ENCODE measurements at regions not wholly inside any gene's neighbourhood (a gene's known extent, or its start where the extent isn't known, plus 50 kb on each side); places are given as distances from the start of the nearest gene placed in this dataset.
"Not testable (repeated sequence)": the region's sequence is repeated elsewhere in the genome, so short reads cannot be mapped to it uniquely, and the experiment has no call there.

- no peak overlapping the region for H3K27ac ChIP-seq (ENCODE audit: insufficient read depth in 1 of 2, low read depth in 1 of 2, low read length in 2 of 2, poor library complexity in 1 of 2, severe bottlenecking in 2 of 2)
- H3K9me3 ChIP-seq (ENCODE audit: control extremely low read depth in 1 of 5, control insufficient read depth in 4 of 5, insufficient read depth in 2 of 5, low read depth in 1 of 5, low read length in 4 of 5): no peaks in the 10 kb centered on the region
- H3K4me1 ChIP-seq (ENCODE audit: control extremely low read depth in 1 of 4, control insufficient read depth in 4 of 4, insufficient read depth in 4 of 4, low read length in 3 of 4): no peaks in the 10 kb centered on the region
- no peaks in the 10 kb centered on the region for H3K27me3 ChIP-seq (replicated peaks in 2 of 5; ENCODE audit: control insufficient read depth in 4 of 5, insufficient read depth in 5 of 5, low read length in 4 of 5)
- CTCF ChIA-PET: no interaction called here
- no CpG with 5 or more reads among the region's 1 CpG for WGBS (ENCODE audit: insufficient coverage)
- H3K4me3 ChIP-seq (ENCODE audit: control insufficient read depth in 1 of 7, extremely low read depth in 1 of 7, insufficient read depth in 4 of 7, low read depth in 2 of 7, low read length in 6 of 7): no peak overlapping the region
- H3K36me3 ChIP-seq (ENCODE audit: control insufficient read depth in 4 of 4, insufficient read depth in 4 of 4, low read length in 3 of 4): no peaks in the 10 kb centered on the region
- DNase-seq: no peak
- POLR2A ChIA-PET: interaction anchor here (0.6 kb wide), 1 partner anchor 185 kb away, joined by 6 read pairs; no protein-coding TSS in a partner anchor
Measured at GRCh38 chr18:11357678-11358077, 208.3 kb upstream of the PIEZO2 start.

GRCh38 chr18:11344576-11344975 lies 195.2 kb upstream of the PIEZO2 start:
- DNase-seq; H3K4me1 ChIP-seq (ENCODE audit: control extremely low read depth in 1 of 4, control insufficient read depth in 4 of 4, insufficient read depth in 4 of 4, low read length in 3 of 4); CTCF ChIA-PET; H3K27me3 ChIP-seq (replicated peaks in 2 of 5; ENCODE audit: control insufficient read depth in 4 of 5, insufficient read depth in 5 of 5, low read length in 4 of 5); H3K4me3 ChIP-seq (ENCODE audit: control insufficient read depth in 1 of 7, extremely low read depth in 1 of 7, insufficient read depth in 4 of 7, low read depth in 2 of 7, low read length in 6 of 7); H3K36me3 ChIP-seq (ENCODE audit: control insufficient read depth in 4 of 4, insufficient read depth in 4 of 4, low read length in 3 of 4); H3K27ac ChIP-seq (ENCODE audit: insufficient read depth in 1 of 2, low read depth in 1 of 2, low read length in 2 of 2, poor library complexity in 1 of 2, severe bottlenecking in 2 of 2); POLR2A ChIA-PET: not testable (repeated sequence)
- peaks cover 4 to 37% (median 9%) of the 10 kb centered on the region in 5 experiments for H3K9me3 ChIP-seq (ENCODE audit: control extremely low read depth in 1 of 5, control insufficient read depth in 4 of 5, insufficient read depth in 2 of 5, low read depth in 1 of 5, low read length in 4 of 5)
- WGBS (ENCODE audit: insufficient coverage): 80% methylated on average over 11 of the region's 18 CpGs

GRCh38 chr18:11343096-11343495 lies 193.7 kb upstream of the PIEZO2 start:
- Histone ChIP-seq H3K27me3 (replicated peaks in 2 of 5; ENCODE audit: control insufficient read depth in 4 of 5, insufficient read depth in 5 of 5, low read length in 4 of 5) (no peaks in the 10 kb centered on the region), H3K27ac (ENCODE audit: insufficient read depth in 1 of 2, low read depth in 1 of 2, low read length in 2 of 2, poor library complexity in 1 of 2, severe bottlenecking in 2 of 2) (no peak overlapping the region), H3K4me1 (ENCODE audit: control extremely low read depth in 1 of 4, control insufficient read depth in 4 of 4, insufficient read depth in 4 of 4, low read length in 3 of 4) (no peaks in the 10 kb centered on the region), H3K4me3 (ENCODE audit: control insufficient read depth in 1 of 7, extremely low read depth in 1 of 7, insufficient read depth in 4 of 7, low read depth in 2 of 7, low read length in 6 of 7) (no peak overlapping the region), H3K36me3 (ENCODE audit: control insufficient read depth in 4 of 4, insufficient read depth in 4 of 4, low read length in 3 of 4) (no peaks in the 10 kb centered on the region), H3K9me3 (ENCODE audit: control extremely low read depth in 1 of 5, control insufficient read depth in 4 of 5, insufficient read depth in 2 of 5, low read depth in 1 of 5, low read length in 4 of 5) (peaks cover 3 to 26% (median 4%) of the 10 kb centered on the region in 5 experiments)
- 97% methylated on average over 4 of the region's 4 CpGs for WGBS (ENCODE audit: insufficient coverage)
- ChIA-PET CTCF (no interaction called here), POLR2A (no interaction called here)
- no peak for DNase-seq

GRCh38 chr18:11342115-11342514 lies 192.7 kb upstream of the PIEZO2 start:
- H3K36me3 ChIP-seq (ENCODE audit: control insufficient read depth in 4 of 4, insufficient read depth in 4 of 4, low read length in 3 of 4); POLR2A ChIA-PET: not testable (repeated sequence)
- WGBS (ENCODE audit: insufficient coverage): 72% methylated on average over 4 of the region's 5 CpGs

GRCh38 chr18:11339188-11339775 lies 189.9 kb upstream of the PIEZO2 start:
- H3K4me1 ChIP-seq (ENCODE audit: control extremely low read depth in 1 of 4, control insufficient read depth in 4 of 4, insufficient read depth in 4 of 4, low read length in 3 of 4): no peaks in the 10 kb centered on the region
- no peaks in the 10 kb centered on the region for H3K27me3 ChIP-seq (replicated peaks in 2 of 5; ENCODE audit: control insufficient read depth in 4 of 5, insufficient read depth in 5 of 5, low read length in 4 of 5)
- no peak overlapping the region for H3K27ac ChIP-seq (ENCODE audit: insufficient read depth in 1 of 2, low read depth in 1 of 2, low read length in 2 of 2, poor library complexity in 1 of 2, severe bottlenecking in 2 of 2)
- no peak for DNase-seq
- ChIA-PET POLR2A (interaction anchor here (0.6 kb wide), 1 partner anchor 161 kb away, joined by 4 read pairs; no protein-coding TSS in a partner anchor), CTCF (no interaction called here)
- no peaks in the 10 kb centered on the region for H3K36me3 ChIP-seq (ENCODE audit: control insufficient read depth in 4 of 4, insufficient read depth in 4 of 4, low read length in 3 of 4)
- no peak overlapping the region for H3K4me3 ChIP-seq (ENCODE audit: control insufficient read depth in 1 of 7, extremely low read depth in 1 of 7, insufficient read depth in 4 of 7, low read depth in 2 of 7, low read length in 6 of 7)
- H3K9me3 ChIP-seq (ENCODE audit: control extremely low read depth in 1 of 5, control insufficient read depth in 4 of 5, insufficient read depth in 2 of 5, low read depth in 1 of 5, low read length in 4 of 5): peaks cover 0 to 20% (median 2%) of the 10 kb centered on the region in 5 experiments

More at GRCh38 chr18:11342115-11342514, 192.7 kb upstream of the PIEZO2 start:
- H3K4me3 ChIP-seq (ENCODE audit: control insufficient read depth in 1 of 7, extremely low read depth in 1 of 7, insufficient read depth in 4 of 7, low read depth in 2 of 7, low read length in 6 of 7); H3K4me1 ChIP-seq (ENCODE audit: control extremely low read depth in 1 of 4, control insufficient read depth in 4 of 4, insufficient read depth in 4 of 4, low read length in 3 of 4); CTCF ChIA-PET; H3K27ac ChIP-seq (ENCODE audit: insufficient read depth in 1 of 2, low read depth in 1 of 2, low read length in 2 of 2, poor library complexity in 1 of 2, severe bottlenecking in 2 of 2); H3K27me3 ChIP-seq (replicated peaks in 2 of 5; ENCODE audit: control insufficient read depth in 4 of 5, insufficient read depth in 5 of 5, low read length in 4 of 5); DNase-seq: not testable (repeated sequence)
- H3K9me3 ChIP-seq (ENCODE audit: control extremely low read depth in 1 of 5, control insufficient read depth in 4 of 5, insufficient read depth in 2 of 5, low read depth in 1 of 5, low read length in 4 of 5): peaks cover 2 to 18% (median 4%) of the 10 kb centered on the region in 5 experiments

- POLR2A ChIA-PET: no interaction called here
- CTCF ChIA-PET: no interaction called here
- Histone ChIP-seq H3K4me1 (ENCODE audit: control extremely low read depth in 1 of 4, control insufficient read depth in 4 of 4, insufficient read depth in 4 of 4, low read length in 3 of 4) (no peaks in the 10 kb centered on the region), H3K9me3 (ENCODE audit: control extremely low read depth in 1 of 5, control insufficient read depth in 4 of 5, insufficient read depth in 2 of 5, low read depth in 1 of 5, low read length in 4 of 5) (peaks cover 0 to 10% (median 0%) of the 10 kb centered on the region in 5 experiments), H3K27ac (ENCODE audit: insufficient read depth in 1 of 2, low read depth in 1 of 2, low read length in 2 of 2, poor library complexity in 1 of 2, severe bottlenecking in 2 of 2) (no peak overlapping the region), H3K36me3 (ENCODE audit: control insufficient read depth in 4 of 4, insufficient read depth in 4 of 4, low read length in 3 of 4) (no peaks in the 10 kb centered on the region), H3K27me3 (replicated peaks in 2 of 5; ENCODE audit: control insufficient read depth in 4 of 5, insufficient read depth in 5 of 5, low read length in 4 of 5) (no peaks in the 10 kb centered on the region), H3K4me3 (ENCODE audit: control insufficient read depth in 1 of 7, extremely low read depth in 1 of 7, insufficient read depth in 4 of 7, low read depth in 2 of 7, low read length in 6 of 7) (no peak overlapping the region)
- DNase-seq: no peak
- 92% methylated on average over 1 of the region's 3 CpGs for WGBS (ENCODE audit: insufficient coverage)
Measured at GRCh38 chr18:11336241-11336640, 186.9 kb upstream of the PIEZO2 start.

GRCh38 chr18:11327391-11328009 lies 178.1 kb upstream of the PIEZO2 start:
- Histone ChIP-seq H3K4me3 (ENCODE audit: control insufficient read depth in 1 of 7, extremely low read depth in 1 of 7, insufficient read depth in 4 of 7, low read depth in 2 of 7, low read length in 6 of 7) (no peak overlapping the region), H3K27me3 (replicated peaks in 2 of 5; ENCODE audit: control insufficient read depth in 4 of 5, insufficient read depth in 5 of 5, low read length in 4 of 5) (no peaks in the 10 kb centered on the region), H3K9me3 (ENCODE audit: control extremely low read depth in 1 of 5, control insufficient read depth in 4 of 5, insufficient read depth in 2 of 5, low read depth in 1 of 5, low read length in 4 of 5) (no peaks in the 10 kb centered on the region), H3K27ac (ENCODE audit: insufficient read depth in 1 of 2, low read depth in 1 of 2, low read length in 2 of 2, poor library complexity in 1 of 2, severe bottlenecking in 2 of 2) (no peak overlapping the region), H3K36me3 (ENCODE audit: control insufficient read depth in 4 of 4, insufficient read depth in 4 of 4, low read length in 3 of 4) (no peaks in the 10 kb centered on the region), H3K4me1 (ENCODE audit: control extremely low read depth in 1 of 4, control insufficient read depth in 4 of 4, insufficient read depth in 4 of 4, low read length in 3 of 4) (no peaks in the 10 kb centered on the region)
- POLR2A ChIA-PET: no interaction called here
- CTCF ChIA-PET: no interaction called here
- no peak for DNase-seq
- WGBS (ENCODE audit: insufficient coverage): 83% methylated on average over 3 of the region's 4 CpGs
